OCI-LY7 (cell line): ENCODE measurements at regions not wholly inside any gene's neighbourhood (a gene's known extent, or its start where the extent isn't known, plus 50 kb on each side); places are given as distances from the start of the nearest gene placed in this dataset.

Experiments used
- BruUV-seq: library from RNA; stranded (reverse); fragments of 400-500 nt; replicated peaks from 2 replicates; lab custom pipeline; 2021; lab: Mats Ljungman, UMichigan
- CTCF ChIA-PET: fragments of 300-600 bp; sonication (Branson Sonifier 250); formaldehyde crosslinking; loops from one replicate; lab custom pipeline; 2022; ENCODE audit warnings: antibody characterized with exemption; ENCODE audit not compliant: unreplicated experiment; lab: Charles Lee
- POLR2A ChIA-PET: fragments of 300-600 bp; sonication (Branson Sonifier 250); formaldehyde crosslinking; loops from one replicate; lab custom pipeline; 2022; ENCODE audit warnings: antibody characterized with exemption; lab: Charles Lee
- DNase-seq: peaks from one replicate; pipeline ENCODE4 v3.0.0-alpha.2; 2015; ENCODE audit warnings: low spot score
- H2AFZ ChIP-seq: fragments of 200-600 bp; sonication (generic), shearing (Covaris generic); 2 replicates; pipeline ENCODE4 v1.6.1; 2014; ENCODE audit warnings: mild to moderate bottlenecking, antibody characterized with exemption, low read length, moderate library complexity
- H3K27ac ChIP-seq: fragments of 200-600 bp; sonication (generic); 2 replicates; pipeline ENCODE4 v1.5.1; 2014; ENCODE audit warnings: mixed run types, low read depth, mild to moderate bottlenecking, moderate library complexity, low read length, inconsistent platforms; ENCODE audit not compliant: poor library complexity, severe bottlenecking
- H3K36me3 ChIP-seq: fragments of 200-600 bp; sonication (generic); 2 replicates; pipeline ENCODE4 v1.6.1; 2014; ENCODE audit warnings: mild to moderate bottlenecking, antibody characterized with exemption, low read length, moderate library complexity, mixed read lengths; ENCODE audit not compliant: insufficient read depth
- H3K4me1 ChIP-seq: fragments of 200-600 bp; sonication (generic); 2 replicates; pipeline ENCODE4 v1.5.1; 2014; ENCODE audit warnings: mild to moderate bottlenecking, low read length; ENCODE audit not compliant: insufficient read depth, poor library complexity, severe bottlenecking
- H3K4me2 ChIP-seq: fragments of 200-600 bp; sonication (generic); 2 replicates; pipeline ENCODE4 v1.6.1; 2014; ENCODE audit warnings: mild to moderate bottlenecking, low read length
- H3K4me3 ChIP-seq: fragments of 200-600 bp; sonication (generic); 2 replicates; pipeline ENCODE4 v1.5.1; 2014; ENCODE audit warnings: mild to moderate bottlenecking, low read depth, low read length; ENCODE audit not compliant: poor library complexity, severe bottlenecking
- H3K79me2 ChIP-seq: fragments of 200-600 bp; sonication (generic); 2 replicates; pipeline ENCODE4 v1.6.1; 2016; ENCODE audit warnings: low read depth, mild to moderate bottlenecking, low read length, moderate library complexity, mixed read lengths; ENCODE audit not compliant: insufficient read depth
- H3K9me2 ChIP-seq: fragments of 200-600 bp; sonication (generic); 2 replicates; pipeline ENCODE4 v1.6.1; 2016; ENCODE audit warnings: mild to moderate bottlenecking, low read length, mixed read lengths; ENCODE audit not compliant: insufficient read depth
- H3K9me3 ChIP-seq: fragments of 200-600 bp; sonication (generic); 2 replicates; pipeline ENCODE4 v1.6.1; 2014; ENCODE audit warnings: mild to moderate bottlenecking, mixed run types, low read length, mixed read lengths
- H4K20me1 ChIP-seq: fragments of 200-600 bp; sonication (generic); 2 replicates; pipeline ENCODE4 v1.6.1; 2014; ENCODE audit warnings: mild to moderate bottlenecking, antibody characterized with exemption, low read length, moderate library complexity, mixed read lengths; ENCODE audit not compliant: insufficient read depth
- CTCF ChIP-seq: fragments of 200-600 bp; sonication (generic); conservative IDR thresholded peaks from 2 replicates; pipeline ENCODE4 v1.5.1; 2014; ENCODE audit warnings: mild to moderate bottlenecking, antibody characterized with exemption, low read length, moderate library complexity, mixed read lengths
- EZH2phosphoT487 ChIP-seq: fragments of 200-600 bp; sonication (generic); IDR thresholded peaks from 2 replicates; pipeline ENCODE4 v1.6.1; 2018; ENCODE audit warnings: low read depth, borderline replicate concordance, mild to moderate bottlenecking, mixed run types, antibody characterized with exemption, low read length, moderate library complexity, mixed read lengths
- intact Hi-C: fragments of 100-400 bp; cut with micrococcal nuclease; formaldehyde crosslinking; loops from one replicate; pipeline ENCODE4 v1.10.0; 2022; ENCODE audit not compliant: unreplicated experiment

- Histone ChIP-seq H3K4me1 (no peaks in the 10 kb centered on the region), H4K20me1 (no peaks in the 10 kb centered on the region), H3K4me3 (no peak overlapping the region), H2AFZ (no peak overlapping the region), H3K36me3 (no peaks in the 10 kb centered on the region), H3K27ac (no peak overlapping the region), H3K79me2 (no peaks in the 10 kb centered on the region), H3K9me2 (no peaks in the 10 kb centered on the region), H3K4me2 (no peak overlapping the region), H3K9me3 (no peaks in the 10 kb centered on the region)
- ChIA-PET CTCF (no interaction called here), POLR2A (interaction anchor here (0.6 kb wide), 1 partner anchor 660 kb away, joined by 3 read pairs; no protein-coding TSS in a partner anchor)
- BruUV-seq = no TSS peak
- DNase-seq = no peak
- intact Hi-C loops = no loop called here
- TF ChIP-seq EZH2phosphoT487 (no peak), CTCF (peak; percentile 66)
Observed at GRCh38 chr2:16487686-16488085, 177.9 kb downstream of the CYRIA start.

GRCh38 chr2:16485251-16485650, 180.4 kb downstream of the CYRIA start:
- H3K27ac ChIP-seq = no peak overlapping the region
- TF ChIP-seq EZH2phosphoT487 = no peak
- TF ChIP-seq CTCF = no peak
- H3K4me1 ChIP-seq = no peaks in the 10 kb centered on the region
- H3K9me2 ChIP-seq = no peaks in the 10 kb centered on the region
- H3K9me3 ChIP-seq = no peaks in the 10 kb centered on the region
- no peak overlapping the region for H3K4me2 ChIP-seq
- no peak for DNase-seq
- ChIA-PET POLR2A (no interaction called here), CTCF (no interaction called here)
- no peaks in the 10 kb centered on the region for H3K36me3 ChIP-seq
- H4K20me1 ChIP-seq = no peaks in the 10 kb centered on the region
- H3K79me2 ChIP-seq = no peaks in the 10 kb centered on the region
- no peak overlapping the region for H2AFZ ChIP-seq
- no peak overlapping the region for H3K4me3 ChIP-seq
- intact Hi-C loops = no loop called here
- BruUV-seq = no TSS peak

GRCh38 chr2:16482460-16482859, 183.2 kb downstream of the CYRIA start:
- Histone ChIP-seq H3K27ac (no peak overlapping the region), H3K79me2 (no peaks in the 10 kb centered on the region), H3K4me3 (no peak overlapping the region), H4K20me1 (no peaks in the 10 kb centered on the region), H3K4me2 (no peak overlapping the region), H3K4me1 (no peaks in the 10 kb centered on the region), H3K36me3 (no peaks in the 10 kb centered on the region), H2AFZ (no peak overlapping the region), H3K9me3 (no peaks in the 10 kb centered on the region), H3K9me2 (no peaks in the 10 kb centered on the region)
- BruUV-seq = no TSS peak
- TF ChIP-seq EZH2phosphoT487 (no peak), CTCF (no peak)
- DNase-seq = no peak
- intact Hi-C loops = no loop called here
- POLR2A ChIA-PET = no interaction called here
- CTCF ChIA-PET = no interaction called here
